Epithelial cell of proximal tubule (primary cell): ENCODE measurements at regions not wholly inside any gene's neighbourhood (a gene's known extent, or its start where the extent isn't known, plus 50 kb on each side); places are given as distances from the start of the nearest gene placed in this dataset.

ENCODE experiments used
- DNase-seq: peaks from one replicate; pipeline ENCODE4 v3.0.0-alpha.2; 2011; ENCODE audit warnings: low read depth
- H3K4me3 ChIP-seq: 2 replicates; pipeline ENCODE4 v1.5.1; 2011; ENCODE audit warnings: low read depth, mild to moderate bottlenecking, low read length
- CTCF ChIP-seq: conservative IDR thresholded peaks from 2 replicates; pipeline ENCODE4 v1.5.1; 2012; ENCODE audit warnings: low read depth, mild to moderate bottlenecking, low read length

- no peak for DNase-seq
- no peak overlapping the region for H3K4me3 ChIP-seq
- no peak for TF ChIP-seq CTCF
Measured at GRCh38 chr15:47402829-47403228, 314.5 kb upstream of the SEMA6D start.

DNA sequence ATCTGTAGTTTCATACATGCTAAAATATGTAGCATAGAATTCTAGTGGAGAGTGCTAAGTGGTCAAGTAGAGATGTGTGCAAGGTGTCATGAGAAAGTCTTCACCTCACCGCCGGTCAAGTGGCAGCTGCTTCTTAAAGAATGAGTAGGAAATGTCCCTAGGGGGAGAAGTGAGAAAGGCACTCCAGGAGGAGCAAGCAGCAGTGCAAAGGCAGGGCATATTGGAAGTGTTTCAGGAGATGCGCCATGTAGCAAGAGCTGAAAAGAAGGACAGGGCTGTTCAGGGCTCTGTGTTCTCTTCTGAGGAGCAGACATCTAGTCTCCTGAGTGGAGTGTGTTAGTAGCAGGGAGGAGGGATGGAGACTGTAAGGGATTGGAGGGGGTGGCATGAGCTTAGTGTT is 312.4 kb upstream of the SEMA6D start:
- TF ChIP-seq CTCF = no peak
- no peak overlapping the region for H3K4me3 ChIP-seq

DNA sequence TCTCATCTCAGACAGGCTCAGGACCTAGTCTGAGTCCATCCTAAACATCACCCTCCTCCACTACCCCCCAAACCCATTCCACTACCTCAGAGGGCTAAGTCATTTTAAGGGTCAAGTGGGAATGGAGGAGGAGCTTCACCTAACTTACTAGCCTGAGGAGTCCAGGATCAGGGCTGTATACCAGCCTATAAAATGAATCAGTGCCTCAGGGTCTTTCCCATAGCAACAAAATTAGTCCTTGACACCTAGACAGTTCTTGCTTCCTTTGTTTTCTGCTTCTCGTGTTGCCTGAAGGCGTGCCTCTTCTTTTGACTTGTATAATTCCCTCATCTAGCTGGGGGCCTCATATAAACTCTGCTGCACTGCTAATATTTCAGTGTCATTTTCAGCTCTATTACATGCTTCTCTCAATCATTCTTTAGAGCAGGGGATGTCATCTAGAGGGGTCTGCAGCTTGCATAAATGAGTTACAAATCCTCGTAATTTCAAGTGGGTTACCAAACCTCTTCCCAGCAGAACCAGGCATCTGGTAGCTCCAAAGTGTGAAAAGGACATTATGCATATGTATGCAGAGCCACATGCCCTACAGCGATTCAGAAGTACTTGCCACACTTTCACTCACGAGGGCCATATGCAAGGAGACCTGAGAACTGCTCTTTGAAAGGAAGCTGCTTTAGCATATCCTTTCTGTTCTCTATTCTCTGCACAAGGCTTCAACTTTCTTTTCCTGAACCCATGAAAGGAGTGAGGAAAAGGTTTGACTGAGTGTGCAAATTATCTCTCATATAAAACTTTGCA is 311.7 kb upstream of the SEMA6D start:
- no peak overlapping the region for H3K4me3 ChIP-seq
- TF ChIP-seq CTCF = no peak
- DNase-seq = no peak

More for the DNA sequence above, 312.4 kb upstream of the SEMA6D start:
- no peak for DNase-seq

- no peak overlapping the region for H3K4me3 ChIP-seq
- no peak for TF ChIP-seq CTCF
- DNase-seq = no peak
Measured at GRCh38 chr15:47407692-47408091, 309.6 kb upstream of the SEMA6D start.

GRCh38 chr15:47409038-47409437 is 308.3 kb upstream of the SEMA6D start:
- no peak for DNase-seq
- no peak for TF ChIP-seq CTCF
- H3K4me3 ChIP-seq = no peak overlapping the region

DNA sequence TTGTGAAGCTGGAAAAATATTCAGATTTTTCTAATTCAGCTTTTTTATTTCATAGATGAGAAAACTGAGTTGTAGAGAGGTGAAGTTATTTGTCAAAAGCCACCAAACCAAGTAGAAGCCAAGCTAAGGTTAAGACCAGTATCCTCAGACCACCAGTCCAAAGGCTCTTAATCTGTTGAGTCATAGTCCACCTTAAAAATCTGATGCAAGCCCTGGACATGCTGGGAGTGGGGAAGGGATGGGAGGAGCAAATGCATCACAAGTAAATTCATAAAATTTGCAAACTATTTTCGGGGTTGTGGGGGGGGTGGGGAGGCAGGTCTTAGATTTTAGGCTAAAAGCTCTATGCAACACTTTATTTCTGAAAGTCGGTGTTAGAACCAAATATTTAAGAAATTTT is 307.7 kb upstream of the SEMA6D start:
- no peak for TF ChIP-seq CTCF
- no peak for DNase-seq
- H3K4me3 ChIP-seq = no peak overlapping the region

- no peak overlapping the region for H3K4me3 ChIP-seq
- DNase-seq = no peak
- TF ChIP-seq CTCF = no peak
Measured at GRCh38 chr15:47410247-47410646, 307.1 kb upstream of the SEMA6D start.
